Panc1 (cell line): ENCODE measurements at regions not wholly inside any gene's neighbourhood (a gene's known extent, or its start where the extent isn't known, plus 50 kb on each side); places are given as distances from the start of the nearest gene placed in this dataset.

Source experiments
- ATAC-seq: fragments of 200-7000 bp; cut with Tn5 transposase; 2 replicates; pipeline ENCODE4 v1.9.1; 2020; ENCODE audit warnings: mild to moderate bottlenecking, moderate library complexity
- BruUV-seq: library from RNA; stranded (reverse); fragments of 400-500 nt; replicated peaks from 2 replicates; lab custom pipeline; 2021; lab: Mats Ljungman, UMichigan
- CTCF ChIA-PET: fragments of 300-600 bp; sonication (Branson Sonifier 250); formaldehyde crosslinking; loops from one replicate; lab custom pipeline; 2022; ENCODE audit warnings: antibody characterized with exemption; lab: Charles Lee
- POLR2A ChIA-PET: fragments of 300-600 bp; sonication (Branson Sonifier 250); formaldehyde crosslinking; loops from one replicate; lab custom pipeline; 2022; ENCODE audit warnings: antibody characterized with exemption; lab: Charles Lee
- DNase-seq: peaks from one replicate; pipeline ENCODE4 v3.0.0-alpha.2; 2010; ENCODE audit warnings: low read depth, low spot score
- H3K27ac ChIP-seq: 2 replicates; pipeline ENCODE4 v1.5.1; 2011; ENCODE audit warnings: mild to moderate bottlenecking, low read length, inconsistent platforms
- H3K27me3 ChIP-seq: fragments of 200-500 bp; sonication (Bioruptor generic); 2 replicates; pipeline ENCODE4 v1.6.0; 2014; ENCODE audit warnings: low read length, inconsistent platforms; ENCODE audit not compliant: control insufficient read depth, insufficient read depth
- H3K36me3 ChIP-seq: fragments of 200-500 bp; sonication (Bioruptor generic); 2 replicates; pipeline ENCODE4 v1.5.1; 2014; ENCODE audit warnings: inconsistent platforms, mild to moderate bottlenecking, low read length, moderate library complexity; ENCODE audit not compliant: control insufficient read depth, insufficient read depth
- H3K4me1 ChIP-seq: 2 replicates; pipeline ENCODE4 v1.5.1; 2011; ENCODE audit warnings: inconsistent platforms, mild to moderate bottlenecking, low read length, moderate library complexity; ENCODE audit not compliant: control insufficient read depth, insufficient read depth
- H3K4me3 ChIP-seq, 2 experiments: 2 replicates each; pipeline ENCODE4 v1.5.1; 2011 to 2012; ENCODE audit warnings: low read depth in 2 of 2, low read length in 2 of 2, mild to moderate bottlenecking in 2 of 2, inconsistent platforms in 1 of 2, moderate library complexity in 1 of 2
- H3K9me3 ChIP-seq: fragments of 200-500 bp; sonication (Bioruptor generic); 2 replicates; pipeline ENCODE4 v1.5.1; 2014; ENCODE audit warnings: low read depth, mild to moderate bottlenecking, inconsistent platforms, low read length, moderate library complexity; ENCODE audit not compliant: control insufficient read depth, insufficient read depth
- CTCF ChIP-seq: fragments of 450-650 bp; IDR thresholded peaks from 2 replicates; pipeline ENCODE4 v1.5.1; 2017; ENCODE audit warnings: mild to moderate bottlenecking
- POLR2AphosphoS5 ChIP-seq: IDR thresholded peaks from 2 replicates; pipeline ENCODE4 v1.6.1; 2012; ENCODE audit warnings: mild to moderate bottlenecking, low read depth, low read length, moderate library complexity
- REST ChIP-seq, 2 experiments: IDR thresholded peaks; 2 replicates each; pipeline ENCODE4 v1.6.1; 2011 to 2012; ENCODE audit warnings: low read depth in 2 of 2, control low read depth in 1 of 2, low read length in 1 of 2, mild to moderate bottlenecking in 1 of 2, moderate library complexity in 1 of 2; ENCODE audit not compliant: insufficient read depth in 1 of 2
- SIN3A ChIP-seq: IDR thresholded peaks from 2 replicates; pipeline ENCODE4 v1.6.1; 2012; ENCODE audit warnings: low read depth, mild to moderate bottlenecking, low read length, moderate library complexity, borderline replicate concordance; ENCODE audit not compliant: insufficient read depth
- TCF7L2 ChIP-seq: IDR thresholded peaks from 2 replicates; pipeline ENCODE4 v1.6.1; 2011; ENCODE audit warnings: mild to moderate bottlenecking, low read depth, low read length, inconsistent platforms
- in situ Hi-C: cut with HindIII; loops from 2 replicates; pipeline ENCODE4 v1.10.0; 2016; ENCODE audit warnings: low sequenced_read_pairs, low pct_unique_long_range_greater_than_20kb
- intact Hi-C: fragments of 100-400 bp; cut with micrococcal nuclease; formaldehyde crosslinking; loops from one replicate; pipeline ENCODE4 v1.10.0; 2022; ENCODE audit not compliant: unreplicated experiment

GRCh38 chr17:63358956-63359355 lies 87.2 kb downstream of the CYB561 start:
- no peak overlapping the region for H3K27ac ChIP-seq

GRCh38 chr17:63361182-63361581 lies 84.9 kb downstream of the CYB561 start:
- in situ Hi-C loops: no loop called here
- no peak for ATAC-seq
- ChIA-PET POLR2A (interaction anchor here (0.6 kb wide), 1 partner anchor 264 kb away, joined by 5 read pairs; no protein-coding TSS in a partner anchor), CTCF (no interaction called here)
- TF ChIP-seq SIN3A (no peak), TCF7L2 (no peak), CTCF (no peak), POLR2AphosphoS5 (no peak), REST (IDR thresholded peaks at IDR 0.05; ENCODE audit: insufficient read depth in 1 of 2, low read depth in 2 of 2, low read length in 1 of 2) (no peak)
- Histone ChIP-seq H3K4me3 (no peak overlapping the region), H3K27me3 (no peaks in the 10 kb centered on the region), H3K9me3 (no peaks in the 10 kb centered on the region), H3K27ac (no peak overlapping the region), H3K4me1 (no peaks in the 10 kb centered on the region; the same call in 1 of the 2 replicates), H3K36me3 (no peaks in the 10 kb centered on the region)
- intact Hi-C loops: no loop called here
- BruUV-seq: no TSS peak
- DNase-seq: no peak

More at GRCh38 chr17:63358956-63359355, 87.2 kb downstream of the CYB561 start:
- BruUV-seq: no TSS peak
- H3K9me3 ChIP-seq: no peaks in the 10 kb centered on the region
- H3K4me3 ChIP-seq: no peak overlapping the region
- ChIA-PET POLR2A (interaction anchor here (0.7 kb wide), 1 partner anchor 241 kb away, joined by 8 read pairs; no protein-coding TSS in a partner anchor), CTCF (no interaction called here)
- H3K4me1 ChIP-seq: peaks cover 3% of the 10 kb centered on the region; the same call in 1 of the 2 replicates
- ATAC-seq (no peak), DNase-seq (no peak)
- no peaks in the 10 kb centered on the region for H3K36me3 ChIP-seq
- in situ Hi-C loops: no loop called here
- TF ChIP-seq SIN3A (no peak), CTCF (no peak), REST (IDR thresholded peaks at IDR 0.05; ENCODE audit: insufficient read depth in 1 of 2, low read depth in 2 of 2, low read length in 1 of 2) (no peak), TCF7L2 (no peak), POLR2AphosphoS5 (no peak)
- H3K27me3 ChIP-seq: no peaks in the 10 kb centered on the region
- intact Hi-C loops: no loop called here
